ENCODE measurements at regions not wholly inside any gene's neighbourhood (a gene's known extent, or its start where the extent isn't known, plus 50 kb on each side); places are given as distances from the start of the nearest gene placed in this dataset.

- ATAC-seq (ENCODE audit: low read depth) (no peak), DNase-seq (no peak)
- TF ChIP-seq, protein P1, sequence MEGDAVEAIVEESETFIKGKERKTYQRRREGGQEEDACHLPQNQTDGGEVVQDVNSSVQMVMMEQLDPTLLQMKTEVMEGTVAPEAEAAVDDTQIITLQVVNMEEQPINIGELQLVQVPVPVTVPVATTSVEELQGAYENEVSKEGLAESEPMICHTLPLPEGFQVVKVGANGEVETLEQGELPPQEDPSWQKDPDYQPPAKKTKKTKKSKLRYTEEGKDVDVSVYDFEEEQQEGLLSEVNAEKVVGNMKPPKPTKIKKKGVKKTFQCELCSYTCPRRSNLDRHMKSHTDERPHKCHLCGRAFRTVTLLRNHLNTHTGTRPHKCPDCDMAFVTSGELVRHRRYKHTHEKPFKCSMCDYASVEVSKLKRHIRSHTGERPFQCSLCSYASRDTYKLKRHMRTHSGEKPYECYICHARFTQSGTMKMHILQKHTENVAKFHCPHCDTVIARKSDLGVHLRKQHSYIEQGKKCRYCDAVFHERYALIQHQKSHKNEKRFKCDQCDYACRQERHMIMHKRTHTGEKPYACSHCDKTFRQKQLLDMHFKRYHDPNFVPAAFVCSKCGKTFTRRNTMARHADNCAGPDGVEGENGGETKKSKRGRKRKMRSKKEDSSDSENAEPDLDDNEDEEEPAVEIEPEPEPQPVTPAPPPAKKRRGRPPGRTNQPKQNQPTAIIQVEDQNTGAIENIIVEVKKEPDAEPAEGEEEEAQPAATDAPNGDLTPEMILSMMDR (IDR thresholded peaks at IDR 0.05): no peak
- ChIA-PET POLR2A (no interaction called here), CTCF (no interaction called here)
- H3K27me3 Mint-ChIP-seq: peaks cover 10% of the 10 kb centered on the region
- no peaks in the 10 kb centered on the region for H3K36me3 Mint-ChIP-seq (ENCODE audit: low read depth)
- intact Hi-C loops (cut with micrococcal nuclease): no loop called here
- no peak overlapping the region for H3K27ac Mint-ChIP-seq
- no peak overlapping the region for H3K4me3 Mint-ChIP-seq
- H3K4me1 Mint-ChIP-seq: no peaks in the 10 kb centered on the region
- no peaks in the 10 kb centered on the region for H3K9me3 Mint-ChIP-seq
These were observed 521.2 kb downstream of the MED13L start for GRCh38 chr12:115756271-115756670.

GRCh38 chr12:115755725-115756085 lies 521.8 kb downstream of the MED13L start:
- intact Hi-C loops (cut with micrococcal nuclease): no loop called here
- DNase-seq (no peak), ATAC-seq (ENCODE audit: low read depth) (no peak)
- TF ChIP-seq, protein P1 (IDR thresholded peaks at IDR 0.05): no peak
- Mint-ChIP-seq H3K9me3 (no peaks in the 10 kb centered on the region), H3K27ac (no peak overlapping the region), H3K27me3 (peaks cover 10% of the 10 kb centered on the region), H3K36me3 (ENCODE audit: low read depth) (no peaks in the 10 kb centered on the region), H3K4me1 (no peaks in the 10 kb centered on the region), H3K4me3 (no peak overlapping the region)
- ChIA-PET POLR2A (no interaction called here), CTCF (no interaction called here)

- CTCF ChIA-PET: no interaction called here
- H3K4me3 Mint-ChIP-seq: no peak overlapping the region
- H3K4me1 Mint-ChIP-seq: no peaks in the 10 kb centered on the region
- no peak for ATAC-seq (ENCODE audit: low read depth)
- no peak overlapping the region for H3K27ac Mint-ChIP-seq
- intact Hi-C loops (cut with micrococcal nuclease): no loop called here
- peaks cover 10% of the 10 kb centered on the region for H3K27me3 Mint-ChIP-seq
- DNase-seq: no peak
- TF ChIP-seq, protein P1 (IDR thresholded peaks at IDR 0.05): no peak
- POLR2A ChIA-PET: no interaction called here
- H3K9me3 Mint-ChIP-seq: no peaks in the 10 kb centered on the region
- no peaks in the 10 kb centered on the region for H3K36me3 Mint-ChIP-seq (ENCODE audit: low read depth)
These were observed 522.3 kb downstream of the MED13L start for GRCh38 chr12:115755061-115755724.

- ATAC-seq (ENCODE audit: low read depth) (no peak), DNase-seq (no peak)
- H3K36me3 Mint-ChIP-seq (ENCODE audit: low read depth): no peaks in the 10 kb centered on the region
These were observed 524.4 kb downstream of the MED13L start for GRCh38 chr12:115752913-115753726.

DNA sequence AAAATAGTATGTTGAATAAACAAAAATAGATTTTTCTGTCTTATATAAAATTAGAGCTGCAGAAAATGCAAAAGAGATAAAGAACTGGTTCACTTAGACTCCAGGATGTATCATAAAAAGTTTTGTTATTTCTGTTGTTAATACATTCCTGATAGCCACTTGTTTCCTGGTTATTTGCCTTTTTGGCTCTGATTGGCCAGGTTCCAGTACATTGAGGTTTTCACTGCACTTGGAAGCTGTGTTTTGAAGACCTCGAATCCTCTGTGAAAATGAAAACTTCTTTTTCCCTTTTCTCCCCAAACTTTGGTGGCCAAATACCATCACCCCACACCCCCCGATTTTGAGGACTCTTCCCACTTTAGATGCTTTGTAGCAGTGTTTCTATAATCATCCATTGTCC lies 525.3 kb downstream of the MED13L start:
- no peak for ATAC-seq (ENCODE audit: low read depth)
- no peaks in the 10 kb centered on the region for H3K9me3 Mint-ChIP-seq
- H3K4me1 Mint-ChIP-seq: no peaks in the 10 kb centered on the region
- ChIA-PET POLR2A (no interaction called here), CTCF (no interaction called here)
- no peak for DNase-seq
- H3K36me3 Mint-ChIP-seq (ENCODE audit: low read depth): no peaks in the 10 kb centered on the region
- H3K4me3 Mint-ChIP-seq: no peak overlapping the region
- no peak overlapping the region for H3K27ac Mint-ChIP-seq
- intact Hi-C loops (cut with micrococcal nuclease): no loop called here
- TF ChIP-seq, protein P1 (IDR thresholded peaks at IDR 0.05): no peak
- H3K27me3 Mint-ChIP-seq: peaks cover 11% of the 10 kb centered on the region

More at GRCh38 chr12:115752913-115753726, 524.4 kb downstream of the MED13L start:
- TF ChIP-seq, protein P1 (IDR thresholded peaks at IDR 0.05): no peak
- no peaks in the 10 kb centered on the region for H3K4me1 Mint-ChIP-seq
- POLR2A ChIA-PET: no interaction called here
- CTCF ChIA-PET: interaction anchor here (1.0 to 1.2 kb wide), 2 partner anchors 9 to 1091 kb away, joined by 3 read pairs; no protein-coding TSS in a partner anchor
- no peaks in the 10 kb centered on the region for H3K9me3 Mint-ChIP-seq
- intact Hi-C loops (cut with micrococcal nuclease): loop anchor here (1.0 kb wide), 1 partner anchor 1091 kb away; no protein-coding TSS in a partner anchor
- H3K27ac Mint-ChIP-seq: no peak overlapping the region
- H3K4me3 Mint-ChIP-seq: no peak overlapping the region
- H3K27me3 Mint-ChIP-seq: peaks cover 11% of the 10 kb centered on the region

Measured in activated B cell treated with CpG ODN at 0.5 μM for 24 hours (primary cell).